Activated naive CD4-positive, alpha-beta T cell treated with anti-CD3 and anti-CD28 coated beads for 36 hours (primary cell): ENCODE measurements at regions not wholly inside any gene's neighbourhood (a gene's known extent, or its start where the extent isn't known, plus 50 kb on each side); places are given as distances from the start of the nearest gene placed in this dataset.

Source experiments
- CTCF ChIA-PET: fragments of 350-600 bp; sonication (Branson Sonifier 250); formaldehyde crosslinking; loops from one replicate; lab custom pipeline; 2021; ENCODE audit warnings: antibody characterized with exemption; lab: Charles Lee
- DNase-seq: peaks from one replicate; pipeline ENCODE4 v3.0.0-alpha.2; 2020
- H3K27ac Mint-ChIP-seq: one replicate; pipeline ENCODE4 v1.8.0; 2021; ENCODE audit warnings: mild to moderate bottlenecking, mixed read lengths
- H3K27me3 Mint-ChIP-seq: one replicate; pipeline ENCODE4 v1.8.0; 2021; ENCODE audit warnings: low read depth, mixed read lengths
- H3K36me3 Mint-ChIP-seq: one replicate; pipeline ENCODE4 v1.8.0; 2021; ENCODE audit warnings: low read depth, mixed read lengths
- H3K4me1 Mint-ChIP-seq: one replicate; pipeline ENCODE4 v1.8.0; 2021; ENCODE audit warnings: low read depth, mixed read lengths
- H3K4me3 Mint-ChIP-seq: one replicate; pipeline ENCODE4 v1.8.0; 2021; ENCODE audit warnings: mild to moderate bottlenecking, moderate library complexity, mixed read lengths
- H3K9me3 Mint-ChIP-seq: one replicate; pipeline ENCODE4 v1.8.0; 2021; ENCODE audit warnings: mixed read lengths
- intact Hi-C: fragments of 100-400 bp; cut with micrococcal nuclease; formaldehyde crosslinking; loops from one replicate; pipeline ENCODE4 v1.15.1; 2023

DNA sequence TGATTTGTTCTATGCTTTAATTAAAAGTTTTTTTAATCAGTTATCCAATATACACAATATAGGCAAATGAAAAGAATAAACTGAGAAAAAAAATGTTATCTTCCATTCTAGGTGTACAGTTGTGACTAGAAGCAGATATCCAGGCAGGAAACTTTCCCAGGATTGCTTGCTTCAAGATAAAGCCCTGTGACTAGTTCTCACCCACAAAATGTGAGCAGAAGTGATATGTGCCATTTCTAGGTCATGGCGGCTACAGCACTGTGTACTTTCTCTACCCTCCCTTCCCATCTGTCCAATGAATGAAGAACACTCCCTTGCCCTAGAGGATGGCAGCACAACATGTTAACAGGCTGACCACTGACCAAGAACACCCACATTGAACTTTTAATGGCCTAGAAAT, 110.5 kb upstream of the STT3B start:
- Mint-ChIP-seq H3K9me3 (peaks cover 9% of the 10 kb centered on the region), H3K4me3 (no peak overlapping the region), H3K27me3 (no peaks in the 10 kb centered on the region), H3K27ac (no peak overlapping the region), H3K4me1 (peaks cover 6% of the 10 kb centered on the region), H3K36me3 (no peaks in the 10 kb centered on the region)
- no peak for DNase-seq
- intact Hi-C loops = no loop called here
- CTCF ChIA-PET = no interaction called here

DNA sequence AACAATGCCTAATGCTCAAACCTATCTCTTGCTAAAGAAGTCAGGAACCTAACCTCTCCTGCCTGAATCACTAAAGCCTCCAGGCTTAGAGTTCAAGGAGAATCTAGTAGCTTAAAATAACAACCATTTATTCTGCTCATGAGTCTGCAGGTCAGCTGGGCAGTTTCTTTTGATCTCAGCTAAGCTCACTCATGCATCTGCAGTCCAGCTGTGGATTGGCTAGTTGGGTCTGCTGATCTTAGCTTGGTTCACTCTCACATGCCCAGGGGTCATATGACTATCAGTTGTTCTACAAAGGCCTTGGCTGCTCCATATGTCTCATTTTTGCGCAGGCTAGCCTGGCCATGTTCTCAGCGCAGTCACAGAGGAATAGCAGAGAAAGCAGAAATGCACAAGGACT, 109.2 kb upstream of the STT3B start:
- intact Hi-C loops = no loop called here
- CTCF ChIA-PET = interaction anchor here (0.7 kb wide), 1 partner anchor 1478 kb away, joined by 3 read pairs; no protein-coding TSS in a partner anchor

DNA sequence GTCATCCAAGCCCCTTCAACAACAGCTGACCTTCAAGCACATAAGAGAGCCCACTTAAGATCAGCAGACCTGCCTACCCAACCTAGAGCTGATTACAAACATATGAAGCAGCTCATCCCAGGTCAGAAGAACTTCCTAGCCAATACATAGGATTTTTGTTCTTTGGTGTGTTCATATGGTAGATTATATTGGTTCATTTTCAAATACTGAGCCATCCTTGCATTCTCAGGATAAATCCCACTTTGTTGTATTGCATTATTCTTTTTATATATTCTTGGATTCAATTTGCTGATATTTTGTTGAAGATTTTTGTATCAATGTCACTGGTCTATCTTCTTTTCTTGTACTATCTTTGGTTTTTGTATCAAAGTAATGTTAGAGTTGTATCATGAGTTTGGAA, 107.3 kb upstream of the STT3B start:
- H3K4me3 Mint-ChIP-seq = no peak overlapping the region
- H3K27ac Mint-ChIP-seq = no peak overlapping the region
- no peaks in the 10 kb centered on the region for H3K36me3 Mint-ChIP-seq
- no peak for DNase-seq
- H3K4me1 Mint-ChIP-seq = peaks cover 6% of the 10 kb centered on the region
- peaks cover 11% of the 10 kb centered on the region for H3K9me3 Mint-ChIP-seq
- H3K27me3 Mint-ChIP-seq = no peaks in the 10 kb centered on the region
- CTCF ChIA-PET = no interaction called here
- intact Hi-C loops = no loop called here

More for the DNA sequence above, 109.2 kb upstream of the STT3B start:
- no peak overlapping the region for H3K4me3 Mint-ChIP-seq
- H3K27me3 Mint-ChIP-seq = no peaks in the 10 kb centered on the region
- H3K9me3 Mint-ChIP-seq = peaks cover 9% of the 10 kb centered on the region
- no peak overlapping the region for H3K27ac Mint-ChIP-seq
- no peak for DNase-seq
- H3K4me1 Mint-ChIP-seq = peaks cover 6% of the 10 kb centered on the region
- no peaks in the 10 kb centered on the region for H3K36me3 Mint-ChIP-seq

DNA sequence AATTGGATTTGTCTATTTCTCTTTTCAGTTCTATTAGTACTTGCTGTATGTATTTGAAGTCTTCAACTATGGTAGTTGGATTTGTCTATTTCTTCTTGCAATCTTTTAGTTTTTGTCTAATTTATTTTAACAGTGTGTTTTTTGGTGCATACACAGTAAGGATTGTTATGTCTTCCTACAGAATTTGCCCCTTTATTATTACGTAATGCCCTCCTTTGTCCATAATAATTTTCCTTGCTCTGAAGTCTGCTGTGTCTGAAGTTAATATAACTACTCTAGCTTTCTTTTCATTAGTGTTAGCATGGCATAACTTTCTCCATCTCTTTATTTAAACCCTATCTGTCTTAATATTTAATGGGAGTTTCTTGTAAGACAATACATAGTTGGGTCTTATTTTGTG, 105.1 kb upstream of the STT3B start:
- no peak overlapping the region for H3K27ac Mint-ChIP-seq
- no peaks in the 10 kb centered on the region for H3K36me3 Mint-ChIP-seq
- intact Hi-C loops = no loop called here
- CTCF ChIA-PET = interaction anchor here (0.7 to 1.2 kb wide), 2 partner anchors 12 to 21 kb away, joined by 3 read pairs; no protein-coding TSS in a partner anchor
- DNase-seq = no peak
- no peaks in the 10 kb centered on the region for H3K4me1 Mint-ChIP-seq
- H3K27me3 Mint-ChIP-seq = no peaks in the 10 kb centered on the region
- H3K9me3 Mint-ChIP-seq = peaks cover 11% of the 10 kb centered on the region
- H3K4me3 Mint-ChIP-seq = no peak overlapping the region

DNA sequence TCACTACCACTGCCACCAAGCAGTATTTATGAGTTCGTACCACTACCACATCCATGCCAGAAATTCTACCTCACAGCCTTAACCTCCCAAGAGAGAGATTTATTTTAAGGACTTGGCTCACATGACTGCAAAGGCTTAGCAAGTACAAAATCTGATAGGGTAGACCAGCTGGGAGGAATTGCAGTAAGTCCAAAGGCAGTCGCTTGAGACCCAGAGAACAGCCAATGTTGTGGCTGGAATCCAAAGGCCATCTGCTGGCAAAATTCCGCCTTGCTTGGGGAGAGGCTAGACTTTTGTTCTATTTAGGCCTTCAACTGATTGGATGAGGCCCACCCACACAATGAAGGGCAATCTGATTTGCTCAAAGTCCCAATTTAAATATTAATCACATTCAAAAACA, 101.4 kb upstream of the STT3B start:
- Mint-ChIP-seq H3K27me3 (no peaks in the 10 kb centered on the region), H3K36me3 (no peaks in the 10 kb centered on the region), H3K9me3 (peaks cover 6% of the 10 kb centered on the region), H3K4me1 (no peaks in the 10 kb centered on the region), H3K27ac (no peak overlapping the region), H3K4me3 (no peak overlapping the region)
- CTCF ChIA-PET = interaction anchor here (0.6 kb wide), 1 partner anchor 101 kb away, joined by 3 read pairs; no protein-coding TSS in a partner anchor
- no peak for DNase-seq
- intact Hi-C loops = no loop called here

DNA sequence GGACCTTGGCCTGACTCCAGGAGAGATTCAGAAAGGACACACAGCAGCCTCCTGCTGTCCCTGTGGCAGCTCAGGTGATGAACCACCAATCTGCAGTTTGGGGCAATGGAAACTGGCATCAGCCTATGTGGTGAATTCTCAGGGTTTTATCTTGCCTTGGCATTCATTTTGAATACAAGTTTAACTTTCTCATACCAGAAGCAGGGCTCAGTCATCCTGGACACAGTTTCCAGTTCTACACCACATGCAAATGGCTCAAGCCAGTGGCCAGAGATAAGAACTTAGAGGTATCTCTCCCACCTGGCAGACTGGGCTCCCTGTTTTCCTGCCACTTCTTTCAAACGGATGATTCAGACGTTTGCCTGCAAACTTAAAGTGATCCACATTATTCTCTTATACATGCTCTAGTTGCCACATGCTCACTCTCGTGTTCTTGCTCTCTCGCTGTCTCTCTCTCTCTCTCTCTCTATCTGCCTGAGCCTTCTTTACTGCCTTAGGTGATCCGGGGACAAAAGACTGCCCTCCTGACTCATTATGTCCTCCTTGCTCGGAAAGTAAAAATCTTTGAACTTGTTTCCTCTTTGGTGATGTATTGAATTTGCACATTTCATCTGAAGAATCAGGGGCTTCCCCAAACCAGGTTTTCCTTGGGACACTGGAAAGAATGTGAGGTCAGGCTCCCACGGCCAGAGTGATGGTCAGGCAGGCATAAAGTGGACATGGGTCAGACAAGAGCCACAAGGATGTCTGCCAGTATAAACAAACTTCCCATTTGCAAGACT, 99.6 kb upstream of the STT3B start:
- Mint-ChIP-seq H3K27ac (no peak overlapping the region), H3K4me3 (no peak overlapping the region), H3K27me3 (no peaks in the 10 kb centered on the region), H3K36me3 (peaks cover 3% of the 10 kb centered on the region), H3K9me3 (peaks cover 21% of the 10 kb centered on the region), H3K4me1 (no peaks in the 10 kb centered on the region)
- DNase-seq = no peak
- intact Hi-C loops = no loop called here
- CTCF ChIA-PET = interaction anchor here (0.6 kb wide), 1 partner anchor 179 kb away, joined by 3 read pairs; no protein-coding TSS in a partner anchor

DNA sequence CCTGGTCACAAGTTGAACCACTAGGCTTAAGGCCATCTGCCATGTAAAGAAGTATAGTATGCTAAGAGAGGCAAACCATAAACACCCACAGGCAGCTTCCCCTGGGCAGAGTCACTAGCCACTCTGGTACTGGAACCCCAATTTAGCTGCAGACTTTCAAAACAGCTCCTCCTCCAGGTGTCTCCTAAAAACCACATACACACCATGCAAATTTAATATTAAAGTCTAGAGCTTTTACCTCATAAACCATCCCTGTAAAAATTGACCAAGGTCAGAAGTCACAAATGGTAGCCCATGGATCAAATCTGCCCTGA, 99.1 kb upstream of the STT3B start:
- Mint-ChIP-seq H3K9me3 (peaks cover 21% of the 10 kb centered on the region), H3K36me3 (peaks cover 3% of the 10 kb centered on the region), H3K4me1 (no peaks in the 10 kb centered on the region), H3K4me3 (no peak overlapping the region), H3K27ac (no peak overlapping the region), H3K27me3 (no peaks in the 10 kb centered on the region)
- no peak for DNase-seq
- CTCF ChIA-PET = interaction anchor here (0.6 kb wide), 1 partner anchor 180 kb away, joined by 3 read pairs; no protein-coding TSS in a partner anchor
- intact Hi-C loops = no loop called here

DNA sequence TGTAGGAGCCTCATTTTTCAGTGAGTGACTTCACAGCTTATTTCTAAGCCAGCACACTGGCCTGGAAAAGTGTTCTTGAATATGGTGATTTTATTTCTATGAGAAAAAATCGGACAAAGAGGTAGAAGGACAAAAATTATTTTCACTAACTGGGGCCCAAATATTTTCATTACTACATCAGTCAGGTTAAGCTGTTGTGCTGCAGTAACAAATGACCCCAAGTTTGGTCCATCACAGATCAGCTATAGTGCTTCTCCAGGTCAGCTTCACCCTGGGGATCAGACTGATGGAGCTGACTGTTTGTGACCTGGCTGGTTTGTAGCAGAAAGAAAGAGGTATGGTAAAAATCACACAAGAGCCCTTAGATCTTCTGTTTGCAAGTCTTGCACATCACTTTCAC, 97.9 kb upstream of the STT3B start:
- Mint-ChIP-seq H3K9me3 (peaks cover 19% of the 10 kb centered on the region), H3K4me3 (no peak overlapping the region), H3K4me1 (no peaks in the 10 kb centered on the region), H3K27me3 (no peaks in the 10 kb centered on the region), H3K36me3 (peaks cover 3% of the 10 kb centered on the region), H3K27ac (no peak overlapping the region)
- CTCF ChIA-PET = no interaction called here
- no peak for DNase-seq
- intact Hi-C loops = no loop called here

DNA sequence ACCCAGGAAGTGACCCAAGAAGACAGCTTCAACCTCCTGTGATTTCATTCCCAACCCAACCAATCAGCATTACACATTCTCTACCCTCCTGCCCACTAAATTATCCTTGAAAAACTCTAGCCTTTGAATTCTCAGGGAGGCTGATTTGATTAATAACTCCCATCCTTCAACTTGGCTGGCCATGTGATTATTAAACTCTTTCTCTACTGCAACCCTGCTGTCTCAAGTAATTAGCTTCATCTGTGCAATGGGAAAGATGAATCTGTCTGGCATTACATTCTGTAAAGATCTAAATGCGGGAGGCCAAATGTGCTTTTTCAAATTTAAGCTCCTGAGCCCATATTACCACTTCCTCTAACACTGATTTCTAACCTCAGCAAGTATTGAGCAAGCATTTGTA, 95.9 kb upstream of the STT3B start:
- Mint-ChIP-seq H3K4me1 (no peaks in the 10 kb centered on the region), H3K36me3 (peaks cover 3% of the 10 kb centered on the region), H3K27me3 (no peaks in the 10 kb centered on the region), H3K27ac (no peak overlapping the region), H3K9me3 (peaks cover 19% of the 10 kb centered on the region), H3K4me3 (no peak overlapping the region)
- CTCF ChIA-PET = no interaction called here
- intact Hi-C loops = no loop called here
- DNase-seq = no peak

DNA sequence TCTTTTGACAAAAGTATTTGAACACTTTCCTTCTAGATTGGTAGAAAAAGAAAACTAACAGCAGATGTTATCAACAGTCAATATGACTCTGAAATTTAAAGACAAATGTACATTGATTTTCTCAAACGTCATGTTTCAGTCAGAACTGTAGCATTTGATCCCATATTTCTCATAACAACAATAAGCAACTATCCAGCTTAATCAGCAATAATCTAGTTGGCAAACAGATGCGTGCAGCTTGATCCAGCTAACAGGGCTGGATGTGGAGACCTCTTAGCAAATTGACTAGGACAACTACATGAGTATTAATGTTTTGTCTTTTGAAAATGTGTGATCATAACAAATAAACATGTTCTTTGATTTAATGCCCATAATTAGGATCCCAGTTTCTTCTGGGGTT, 94.0 kb upstream of the STT3B start:
- intact Hi-C loops = no loop called here
- peaks cover 3% of the 10 kb centered on the region for H3K36me3 Mint-ChIP-seq
- H3K9me3 Mint-ChIP-seq = peaks cover 19% of the 10 kb centered on the region
- H3K27ac Mint-ChIP-seq = no peak overlapping the region
- DNase-seq = no peak
- no peaks in the 10 kb centered on the region for H3K27me3 Mint-ChIP-seq
- H3K4me1 Mint-ChIP-seq = peaks cover 2% of the 10 kb centered on the region
- CTCF ChIA-PET = interaction anchor here (1.0 kb wide), 1 partner anchor 12 kb away, joined by 3 read pairs; no protein-coding TSS in a partner anchor
- H3K4me3 Mint-ChIP-seq = no peak overlapping the region

DNA sequence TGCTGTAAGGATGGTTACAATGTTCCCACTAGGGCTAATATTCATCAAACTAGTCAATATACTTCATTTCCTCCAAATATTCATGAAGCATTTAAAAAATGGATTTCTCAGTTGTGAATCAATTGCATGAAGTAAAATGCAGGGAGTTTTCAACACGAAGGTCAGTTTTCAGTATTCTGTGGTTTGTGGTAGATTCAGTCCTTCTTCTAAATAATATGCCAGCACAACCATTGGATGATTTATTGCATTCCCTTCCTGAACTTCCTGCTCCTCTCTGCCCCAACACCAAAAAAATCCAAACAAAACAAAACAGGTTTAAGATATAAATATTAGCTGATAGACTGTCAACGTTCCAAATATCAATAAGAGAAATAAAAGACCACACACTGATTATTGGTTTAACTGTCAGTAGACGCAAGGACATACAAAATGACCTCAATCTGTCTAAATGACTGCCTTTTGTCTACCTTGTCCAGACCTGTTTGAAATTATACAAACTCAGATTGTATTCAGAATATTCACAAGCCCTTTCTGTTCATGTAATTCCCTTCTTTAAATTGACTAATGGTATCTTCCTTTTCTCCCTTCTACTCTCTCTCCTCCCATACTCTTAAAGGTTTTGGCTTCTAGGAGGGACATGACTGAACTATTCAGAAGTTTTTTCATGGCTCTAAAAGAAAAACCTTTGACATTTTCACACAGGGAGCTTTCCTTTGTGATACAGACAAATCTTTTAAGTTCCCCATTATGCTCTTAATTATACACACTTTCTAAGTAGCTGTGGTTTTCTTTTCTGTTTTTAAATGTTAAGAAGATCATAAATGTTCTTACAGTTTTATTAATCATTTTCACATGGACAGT, 92.6 kb upstream of the STT3B start:
- CTCF ChIA-PET = no interaction called here
- no peak overlapping the region for H3K27ac Mint-ChIP-seq
- H3K4me3 Mint-ChIP-seq = no peak overlapping the region
- no peak for DNase-seq
- peaks cover 3% of the 10 kb centered on the region for H3K36me3 Mint-ChIP-seq
- peaks cover 4% of the 10 kb centered on the region for H3K4me1 Mint-ChIP-seq
- H3K9me3 Mint-ChIP-seq = peaks cover 18% of the 10 kb centered on the region
- intact Hi-C loops = loop anchor here (10.0 kb wide), 1 partner anchor 665 kb away; no protein-coding TSS in a partner anchor
- no peaks in the 10 kb centered on the region for H3K27me3 Mint-ChIP-seq

DNA sequence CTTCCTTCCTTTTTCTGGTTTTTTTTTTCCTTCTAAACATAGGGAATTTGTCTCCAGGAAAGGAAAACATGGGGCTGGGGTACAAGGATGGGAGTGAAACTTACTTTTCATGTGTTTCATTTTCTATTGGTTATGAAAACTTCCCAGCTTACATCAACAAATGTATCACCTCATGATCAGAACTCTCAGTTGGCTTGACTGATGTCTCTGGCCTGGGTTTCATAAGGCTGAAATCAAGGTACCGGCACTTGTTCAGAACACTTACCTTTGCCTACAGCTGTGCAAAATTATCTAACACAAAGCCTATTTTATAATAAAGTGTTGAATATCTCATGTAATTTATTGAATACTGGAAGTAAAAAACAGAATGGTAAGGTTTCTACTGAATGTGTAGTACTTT, 91.8 kb upstream of the STT3B start:
- peaks cover 15% of the 10 kb centered on the region for H3K9me3 Mint-ChIP-seq
- H3K4me1 Mint-ChIP-seq = peaks cover 4% of the 10 kb centered on the region
- intact Hi-C loops = loop anchor here (10.0 kb wide), 1 partner anchor 666 kb away; no protein-coding TSS in a partner anchor
- no peak for DNase-seq
- peaks cover 3% of the 10 kb centered on the region for H3K36me3 Mint-ChIP-seq
- H3K27ac Mint-ChIP-seq = no peak overlapping the region
- H3K4me3 Mint-ChIP-seq = no peak overlapping the region
- H3K27me3 Mint-ChIP-seq = no peaks in the 10 kb centered on the region
- CTCF ChIA-PET = no interaction called here
